Stimulated activated CD4-positive, alpha-beta T cell treated with anti-CD3 and anti-CD28 coated beads, Interleukin-4, amount 100 ng/mL, for 4 hours (primary cell): ENCODE measurements at regions not wholly inside any gene's neighbourhood (a gene's known extent, or its start where the extent isn't known, plus 50 kb on each side); places are given as distances from the start of the nearest gene placed in this dataset.
"Not testable (repeated sequence)": the region's sequence is repeated elsewhere in the genome, so short reads cannot be mapped to it uniquely, and the experiment has no call there.

Source experiments
- DNase-seq, 2 experiments: peaks; one replicate each; pipeline ENCODE4 v3.0.0-alpha.2; 2020

GRCh38 chr2:147170932-147171331 lies 673.9 kb upstream of the ACVR2A start:
- no peak for DNase-seq

GRCh38 chr2:147165697-147166382 lies 679.0 kb upstream of the ACVR2A start:
- DNase-seq, result no peak

GRCh38 chr2:147164563-147164962 lies 680.3 kb upstream of the ACVR2A start:
- DNase-seq, result no peak

- DNase-seq, result no peak
Measured at GRCh38 chr2:147161746-147162145, 683.1 kb upstream of the ACVR2A start.

GRCh38 chr2:147156970-147157369 lies 687.9 kb upstream of the ACVR2A start:
- no peak for DNase-seq

- no peak for DNase-seq
Measured at GRCh38 chr2:147150241-147150635, 694.6 kb upstream of the ACVR2A start.

GRCh38 chr2:147149575-147150240 lies 695.1 kb upstream of the ACVR2A start:
- no peak for DNase-seq

GRCh38 chr2:147147802-147148201 lies 697.0 kb upstream of the ACVR2A start:
- no peak for DNase-seq

GRCh38 chr2:147141930-147142329 lies 702.9 kb upstream of the ACVR2A start:
- DNase-seq, result no peak

- DNase-seq, result not testable (repeated sequence)
Measured at GRCh38 chr2:147139732-147140131, 705.1 kb upstream of the ACVR2A start.

GRCh38 chr2:147137711-147138110 lies 707.1 kb upstream of the ACVR2A start:
- no peak for DNase-seq

- DNase-seq, result no peak
Measured at GRCh38 chr2:147135376-147135775, 709.5 kb upstream of the ACVR2A start.

- DNase-seq, result no peak
Measured at GRCh38 chr2:147133286-147133908, 711.4 kb upstream of the ACVR2A start.

- no peak for DNase-seq
Measured at GRCh38 chr2:147125145-147125544, 719.7 kb upstream of the ACVR2A start.

- no peak for DNase-seq
Measured at GRCh38 chr2:147122944-147123343, 721.9 kb upstream of the ACVR2A start.

- no peak for DNase-seq
Measured at GRCh38 chr2:147110962-147111361, 733.9 kb upstream of the ACVR2A start.

- no peak for DNase-seq
Measured at GRCh38 chr2:147110317-147110716, 734.5 kb upstream of the ACVR2A start.

GRCh38 chr2:147109291-147109690 lies 735.5 kb upstream of the ACVR2A start:
- DNase-seq, result no peak

GRCh38 chr2:147108548-147108947 lies 736.3 kb upstream of the ACVR2A start:
- no peak for DNase-seq

- DNase-seq, result no peak
Measured at GRCh38 chr2:147101941-147102790, 742.7 kb upstream of the ACVR2A start.

GRCh38 chr2:147100406-147101035 lies 744.3 kb upstream of the ACVR2A start:
- DNase-seq, result no peak

- no peak for DNase-seq
Measured at GRCh38 chr2:147099845-147100244, 745.0 kb upstream of the ACVR2A start.

- no peak for DNase-seq
Measured at GRCh38 chr2:147098940-147099339, 745.9 kb upstream of the ACVR2A start.
